ENCODE measurements at regions not wholly inside any gene's neighbourhood (a gene's known extent, or its start where the extent isn't known, plus 50 kb on each side); places are given as distances from the start of the nearest gene placed in this dataset.

DNA sequence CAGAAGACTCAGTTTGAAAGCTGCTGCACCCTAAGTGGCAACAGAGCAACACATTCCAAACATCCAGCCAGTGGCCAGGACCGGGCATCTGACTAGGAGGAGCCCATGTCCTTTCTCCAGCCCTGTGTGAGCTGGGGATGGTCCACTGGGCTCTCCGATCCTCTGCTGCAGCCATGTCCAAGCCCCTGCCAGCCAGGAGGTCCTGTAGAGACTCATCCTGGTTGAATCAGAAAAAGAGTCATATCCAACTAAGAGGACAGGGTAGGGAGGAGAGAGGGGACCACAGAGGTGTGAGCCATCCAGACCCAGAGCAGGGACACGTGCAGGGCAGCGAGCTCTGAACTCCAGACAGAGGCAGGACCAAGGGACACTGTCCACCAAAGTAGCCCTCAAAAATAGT lies 163.0 kb upstream of the CDH5 start:
- no peak overlapping the region for H3K27ac ChIP-seq (ENCODE audit: insufficient read depth, low read length)
- no peak overlapping the region for H2AK9ac ChIP-seq (replicated peaks; ENCODE audit: low read depth, low read length, poor library complexity)
- no peak for TF ChIP-seq CHD1 (IDR thresholded peaks at IDR 0.05; ENCODE audit: low read depth, low read length)
- no peak for TF ChIP-seq FOS (IDR thresholded peaks at IDR 0.05; ENCODE audit: low read depth, low read length)
- no peak for TF ChIP-seq NFE2L2 (IDR thresholded peaks at IDR 0.05; ENCODE audit: low read depth, low read length)
- no peak for TF ChIP-seq SMC3 (IDR thresholded peaks at IDR 0.05; ENCODE audit: low read depth, low read length)
- TF ChIP-seq, protein P1, sequence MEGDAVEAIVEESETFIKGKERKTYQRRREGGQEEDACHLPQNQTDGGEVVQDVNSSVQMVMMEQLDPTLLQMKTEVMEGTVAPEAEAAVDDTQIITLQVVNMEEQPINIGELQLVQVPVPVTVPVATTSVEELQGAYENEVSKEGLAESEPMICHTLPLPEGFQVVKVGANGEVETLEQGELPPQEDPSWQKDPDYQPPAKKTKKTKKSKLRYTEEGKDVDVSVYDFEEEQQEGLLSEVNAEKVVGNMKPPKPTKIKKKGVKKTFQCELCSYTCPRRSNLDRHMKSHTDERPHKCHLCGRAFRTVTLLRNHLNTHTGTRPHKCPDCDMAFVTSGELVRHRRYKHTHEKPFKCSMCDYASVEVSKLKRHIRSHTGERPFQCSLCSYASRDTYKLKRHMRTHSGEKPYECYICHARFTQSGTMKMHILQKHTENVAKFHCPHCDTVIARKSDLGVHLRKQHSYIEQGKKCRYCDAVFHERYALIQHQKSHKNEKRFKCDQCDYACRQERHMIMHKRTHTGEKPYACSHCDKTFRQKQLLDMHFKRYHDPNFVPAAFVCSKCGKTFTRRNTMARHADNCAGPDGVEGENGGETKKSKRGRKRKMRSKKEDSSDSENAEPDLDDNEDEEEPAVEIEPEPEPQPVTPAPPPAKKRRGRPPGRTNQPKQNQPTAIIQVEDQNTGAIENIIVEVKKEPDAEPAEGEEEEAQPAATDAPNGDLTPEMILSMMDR (conservative IDR thresholded peaks at IDR 0.05; ENCODE audit: low read depth, low read length) = no peak
- H3K9me3 ChIP-seq (ENCODE audit: control insufficient read depth, insufficient read depth, low read length) = no peaks in the 10 kb centered on the region
- no peak overlapping the region for H3K14ac ChIP-seq (replicated peaks; ENCODE audit: low read depth, low read length)
- in situ Hi-C loops (cut with MboI; ENCODE audit: low sequenced_read_pairs) = no loop called here
- no peak overlapping the region for H2BK20ac ChIP-seq (ENCODE audit: low read depth, low read length)
- DNase-seq (no peak), ATAC-seq (ENCODE audit: low read depth) (no peak)
- H4K5ac ChIP-seq (ENCODE audit: low read depth, low read length) = no peak overlapping the region
- H3K36me3 ChIP-seq (ENCODE audit: control insufficient read depth, insufficient read depth, low read length) = no peaks in the 10 kb centered on the region
- no peaks in the 10 kb centered on the region for H3K27me3 ChIP-seq (ENCODE audit: control insufficient read depth, insufficient read depth, low read length)
- no peak overlapping the region for H4K8ac ChIP-seq (ENCODE audit: low read depth in 2 of 2, low read length in 2 of 2)
- POLR2A ChIA-PET (ENCODE audit: unreplicated experiment) = interaction anchor here (0.6 kb wide), 1 partner anchor 705 kb away, joined by 9 read pairs; no protein-coding TSS in a partner anchor
- no peak overlapping the region for H3K23ac ChIP-seq (ENCODE audit: low read depth, low read length)
- H4K20me1 ChIP-seq (ENCODE audit: insufficient read depth, low read length) = no peaks in the 10 kb centered on the region
- no peak overlapping the region for H4K91ac ChIP-seq (ENCODE audit: insufficient read depth, low read depth, low read length)
- no peak overlapping the region for H2BK5ac ChIP-seq (ENCODE audit: low read depth, low read length, poor library complexity, severe bottlenecking)
- H3K4ac ChIP-seq (ENCODE audit: low read depth, low read length) = no peak overlapping the region
- H3K9me1 ChIP-seq (ENCODE audit: insufficient read depth, low read length) = no peaks in the 10 kb centered on the region
- H3K18ac ChIP-seq (ENCODE audit: low read depth, low read length) = no peak overlapping the region
- CTCF ChIA-PET = no interaction called here
- H3K4me3 ChIP-seq (ENCODE audit: insufficient read depth, low read depth, low read length) = no peak overlapping the region
- no peak overlapping the region for H2BK15ac ChIP-seq (ENCODE audit: low read depth, low read length)
- WGBS, 2 experiments (ENCODE audit: extremely low coverage in 2 of 2, insufficient read length in 1 of 2) = 100% methylated on average over 1 of the region's 4 CpGs; no CpG with 5 or more reads in 1 of the 2 experiments
- no TSS peak for BruUV-seq (replicated peaks)
- no peaks in the 10 kb centered on the region for H3K79me1 ChIP-seq (ENCODE audit: low read depth in 1 of 2, low read length in 2 of 2)
- H3K9ac ChIP-seq (ENCODE audit: low read depth, low read length) = no peak overlapping the region
- dilution Hi-C loops (cut with HindIII; ENCODE audit: low sequenced_read_pairs, unreplicated experiment) = no loop called here
- H3K4me2 ChIP-seq (ENCODE audit: low read depth, low read length) = no peak overlapping the region
- no peak overlapping the region for H2AFZ ChIP-seq (replicated peaks; ENCODE audit: low read length, poor library complexity)
- H3K4me1 ChIP-seq (ENCODE audit: control insufficient read depth, insufficient read depth, low read length) = peaks cover 4% of the 10 kb centered on the region
- no peak overlapping the region for H2BK120ac ChIP-seq (ENCODE audit: low read depth, low read length)
- H3K56ac ChIP-seq (ENCODE audit: extremely low read depth, insufficient read depth, low read length) = no peak overlapping the region
- intact Hi-C loops (cut with micrococcal nuclease) = no loop called here
- no peak overlapping the region; the same call in 1 of the 2 replicates for H2AK5ac ChIP-seq (ENCODE audit: low read depth, low read length)
